ENCODE measurements at regions not wholly inside any gene's neighbourhood (a gene's known extent, or its start where the extent isn't known, plus 50 kb on each side); places are given as distances from the start of the nearest gene placed in this dataset.

GRCh38 chr13:40271271-40271885, 395.1 kb downstream of the FOXO1 start:
- H3K4me1 Mint-ChIP-seq: peaks cover 13% of the 10 kb centered on the region
- H3K27ac Mint-ChIP-seq (ENCODE audit: unreplicated experiment): no peak overlapping the region
- no peaks in the 10 kb centered on the region for H3K27me3 Mint-ChIP-seq (ENCODE audit: low read depth)
- TF ChIP-seq CTCF (conservative IDR thresholded peaks at IDR 0.05): no peak
- no peak overlapping the region for H3K4me3 Mint-ChIP-seq
- H3K9me3 Mint-ChIP-seq: peaks cover 3% of the 10 kb centered on the region
- H3K36me3 Mint-ChIP-seq (ENCODE audit: low read depth): no peaks in the 10 kb centered on the region
- no peak for DNase-seq (ENCODE audit: low read depth, low spot score)

GRCh38 chr13:40271931-40272775, 394.3 kb downstream of the FOXO1 start:
- Mint-ChIP-seq H3K27me3 (ENCODE audit: low read depth) (no peaks in the 10 kb centered on the region), H3K27ac (ENCODE audit: unreplicated experiment) (no peak overlapping the region), H3K4me3 (no peak overlapping the region), H3K9me3 (peaks cover 3% of the 10 kb centered on the region), H3K36me3 (ENCODE audit: low read depth) (no peaks in the 10 kb centered on the region), H3K4me1 (peaks cover 13% of the 10 kb centered on the region)
- DNase-seq (ENCODE audit: low read depth, low spot score): no peak
- TF ChIP-seq CTCF (conservative IDR thresholded peaks at IDR 0.05): no peak

- Mint-ChIP-seq H3K36me3 (ENCODE audit: low read depth) (no peaks in the 10 kb centered on the region), H3K27me3 (ENCODE audit: low read depth) (no peaks in the 10 kb centered on the region), H3K27ac (ENCODE audit: unreplicated experiment) (no peak overlapping the region), H3K4me3 (no peak overlapping the region), H3K4me1 (peaks cover 13% of the 10 kb centered on the region), H3K9me3 (peaks cover under 1% of the 10 kb centered on the region)
- no peak for DNase-seq (ENCODE audit: low read depth, low spot score)
- TF ChIP-seq CTCF (conservative IDR thresholded peaks at IDR 0.05): no peak
Observed at GRCh38 chr13:40272776-40273139, 393.7 kb downstream of the FOXO1 start.

GRCh38 chr13:40273253-40274025, 393.0 kb downstream of the FOXO1 start:
- Mint-ChIP-seq H3K9me3 (no peaks in the 10 kb centered on the region), H3K4me3 (no peak overlapping the region), H3K27ac (ENCODE audit: unreplicated experiment) (no peak overlapping the region), H3K36me3 (ENCODE audit: low read depth) (no peaks in the 10 kb centered on the region), H3K27me3 (ENCODE audit: low read depth) (no peaks in the 10 kb centered on the region), H3K4me1 (peaks cover 13% of the 10 kb centered on the region)
- no peak for DNase-seq (ENCODE audit: low read depth, low spot score)
- no peak for TF ChIP-seq CTCF (conservative IDR thresholded peaks at IDR 0.05)

GRCh38 chr13:40274103-40274502, 392.3 kb downstream of the FOXO1 start:
- Mint-ChIP-seq H3K36me3 (ENCODE audit: low read depth) (no peaks in the 10 kb centered on the region), H3K27ac (ENCODE audit: unreplicated experiment) (peak overlapping the region; percentile 52), H3K4me3 (no peak overlapping the region), H3K27me3 (ENCODE audit: low read depth) (no peaks in the 10 kb centered on the region), H3K4me1 (peaks cover 13% of the 10 kb centered on the region), H3K9me3 (no peaks in the 10 kb centered on the region)
- no peak for DNase-seq (ENCODE audit: low read depth, low spot score)
- TF ChIP-seq CTCF (conservative IDR thresholded peaks at IDR 0.05): no peak

Measured in neural crest cell (in vitro differentiated cells).